B cell (primary cell): ENCODE measurements at regions not wholly inside any gene's neighbourhood (a gene's known extent, or its start where the extent isn't known, plus 50 kb on each side); places are given as distances from the start of the nearest gene placed in this dataset.

ENCODE experiments used
- ATAC-seq: fragments of 200-7000 bp; cut with Tn5 transposase; one replicate; pipeline ENCODE4 v1.10.0; 2021; ENCODE audit warnings: low read depth, mild to moderate bottlenecking, moderate number of reproducible peaks, moderate library complexity
- CTCF ChIA-PET: fragments of 350-600 bp; sonication (Branson Sonifier 250); formaldehyde crosslinking; loops from one replicate; lab custom pipeline; 2021; ENCODE audit warnings: antibody characterized with exemption, inconsistent platforms; lab: Charles Lee
- POLR2A ChIA-PET: fragments of 350-600 bp; sonication (Branson Sonifier 250); formaldehyde crosslinking; loops from one replicate; lab custom pipeline; 2021; ENCODE audit warnings: antibody characterized with exemption; lab: Charles Lee
- DNase-seq: peaks from one replicate; pipeline ENCODE4 v3.0.0; 2013
- H2AFZ ChIP-seq: 2 replicates; pipeline ENCODE4 v1.6.1; 2012; ENCODE audit warnings: mild to moderate bottlenecking, low read depth, low read length; ENCODE audit not compliant: insufficient read depth, poor library complexity, severe bottlenecking
- H3K27ac ChIP-seq, 2 donors: 1 replicate in 1 of 2; 2 replicates in 1 of 2; pipeline ENCODE4 v1.5.1; 2012 to 2013; ENCODE audit warnings: low read length in 2 of 2, mild to moderate bottlenecking in 2 of 2, moderate library complexity in 1 of 2
- H3K27me3 ChIP-seq, 4 experiments: fragments of 200-600 bp in 1 of 4; sonication (generic) in 1 of 4; replicated peaks in 1 of 4; 1 replicate in 2 of 4; 2 replicates in 2 of 4; pipeline versions ENCODE4 v1.6.1 to v1.7.0; 2013 to 2016; ENCODE audit warnings: low read length in 3 of 4, mild to moderate bottlenecking in 2 of 4, mixed read lengths in 1 of 4, moderate library complexity in 1 of 4; ENCODE audit not compliant: insufficient read depth in 4 of 4, control insufficient read depth in 3 of 4; ENCODE audit errors: control extremely low read depth in 1 of 4
- H3K36me3 ChIP-seq, 2 experiments: replicated peaks in 1 of 2; 1 replicate in 1 of 2; 2 replicates in 1 of 2; pipeline versions ENCODE4 v1.6.1 to v1.7.1; 2013; ENCODE audit warnings: low read length in 1 of 2; ENCODE audit not compliant: insufficient read depth in 2 of 2, control insufficient read depth in 1 of 2; ENCODE audit errors: control extremely low read depth in 1 of 2, extremely low read depth in 1 of 2
- H3K4me1 ChIP-seq, 2 donors: fragments of 200-600 bp in 1 of 2; sonication (generic) in 1 of 2; 1 replicate in 1 of 2; 2 replicates in 1 of 2; pipeline versions ENCODE4 v1.5.1 to v1.6.1; 2013 to 2017; ENCODE audit warnings: low read length in 2 of 2; ENCODE audit not compliant: control insufficient read depth in 2 of 2, insufficient read depth in 2 of 2
- H3K4me2 ChIP-seq: replicated peaks from 2 replicates; pipeline ENCODE3; 2012; ENCODE audit warnings: mild to moderate bottlenecking, low read depth, low read length; ENCODE audit not compliant: poor library complexity, severe bottlenecking
- H3K4me3 ChIP-seq, 5 experiments: fragments of 200-600 bp in 1 of 5; sonication (generic) in 1 of 5; 1 replicate in 3 of 5; 2 replicates in 2 of 5; pipeline versions ENCODE4 v1.5.1 to v1.7.0; 2011 to 2016; ENCODE audit warnings: low read length in 4 of 5, mild to moderate bottlenecking in 4 of 5, low read depth in 2 of 5, control low read depth in 1 of 5, moderate library complexity in 1 of 5; ENCODE audit not compliant: insufficient read depth in 1 of 5; ENCODE audit errors: control extremely low read depth in 1 of 5, extremely low read depth in 1 of 5
- H3K79me2 ChIP-seq: fragments of 200-600 bp; sonication (generic); one replicate; pipeline ENCODE4 v1.6.0; 2016; ENCODE audit warnings: low read length; ENCODE audit not compliant: control insufficient read depth, insufficient read depth
- H3K9ac ChIP-seq: fragments of 200-600 bp; sonication (generic); 2 replicates; pipeline ENCODE4 v1.6.1; 2017; ENCODE audit warnings: mild to moderate bottlenecking, low read length, moderate library complexity
- H3K9me3 ChIP-seq, 3 donors: one replicate each; pipeline versions ENCODE4 v1.6.1 to v1.7.1; 2013; ENCODE audit warnings: low read length in 2 of 3; ENCODE audit not compliant: control insufficient read depth in 2 of 3, insufficient read depth in 1 of 3; ENCODE audit errors: control extremely low read depth in 1 of 3
- H4K20me1 ChIP-seq: 2 replicates; pipeline ENCODE4 v1.6.0; 2012; ENCODE audit warnings: mild to moderate bottlenecking, low read length; ENCODE audit not compliant: insufficient read depth, control insufficient read depth, poor library complexity, severe bottlenecking
- H3K27ac Mint-ChIP-seq: one replicate; pipeline ENCODE4 v1.8.0; 2021; ENCODE audit warnings: mixed read lengths
- H3K27me3 Mint-ChIP-seq: one replicate; pipeline ENCODE4 v1.8.0; 2021; ENCODE audit warnings: mixed read lengths
- H3K4me1 Mint-ChIP-seq: one replicate; pipeline ENCODE4 v1.8.0; 2021; ENCODE audit warnings: mixed read lengths
- H3K4me3 Mint-ChIP-seq: one replicate; pipeline ENCODE4 v1.8.0; 2021; ENCODE audit warnings: mixed read lengths
- H3K9me3 Mint-ChIP-seq: one replicate; pipeline ENCODE4 v1.8.0; 2022; ENCODE audit warnings: mixed read lengths; ENCODE audit not compliant: insufficient read depth
- CTCF ChIP-seq: fragments of 200-600 bp; IDR thresholded peaks from one replicate; pipeline ENCODE4 v1.8.0; 2022; ENCODE audit warnings: antibody characterized with exemption, mild to moderate bottlenecking
- EZH2 ChIP-seq: IDR thresholded peaks from 2 replicates; pipeline ENCODE4 v1.6.1; 2012; ENCODE audit warnings: borderline replicate concordance, low read depth, mild to moderate bottlenecking, moderate library complexity, low read length; ENCODE audit not compliant: insufficient read depth, poor library complexity, severe bottlenecking
- WGBS: methylation state at CpG from one replicate; pipeline ENCODE4 v1.1.5; 2013; ENCODE audit warnings: missing lambda C conversion rate; ENCODE audit not compliant: insufficient coverage; 5-methylcytosine and 5-hydroxymethylcytosine counted together
- intact Hi-C: fragments of 100-400 bp; cut with micrococcal nuclease; formaldehyde crosslinking; loops from one replicate; pipeline ENCODE4 v1.10.0; 2022

- H3K4me1 Mint-ChIP-seq, result no peaks in the 10 kb centered on the region
- no peak overlapping the region for H2AFZ ChIP-seq
- no peak overlapping the region for H3K4me3 ChIP-seq
- no peaks in the 10 kb centered on the region for H3K36me3 ChIP-seq
- CTCF ChIA-PET, result no interaction called here
- H4K20me1 ChIP-seq, result no peaks in the 10 kb centered on the region
- WGBS, result 71% methylated on average over 2 of the region's 13 CpGs
- no peak overlapping the region for H3K27ac Mint-ChIP-seq
- no peak overlapping the region for H3K4me2 ChIP-seq
- H3K27ac ChIP-seq, result no peak overlapping the region
- POLR2A ChIA-PET, result no interaction called here
- DNase-seq (no peak), ATAC-seq (no peak)
- intact Hi-C loops, result no loop called here
- peaks cover 0 to 36% (median 0%) of the 10 kb centered on the region in 3 donors for H3K9me3 ChIP-seq
- H3K9me3 Mint-ChIP-seq, result no peaks in the 10 kb centered on the region
- TF ChIP-seq CTCF (no peak), EZH2 (no peak)
- H3K9ac ChIP-seq, result no peak overlapping the region
- H3K4me3 Mint-ChIP-seq, result no peak overlapping the region
- H3K27me3 Mint-ChIP-seq, result no peaks in the 10 kb centered on the region
- H3K79me2 ChIP-seq, result no peaks in the 10 kb centered on the region
- H3K4me1 ChIP-seq, result no peaks in the 10 kb centered on the region
- no peaks in the 10 kb centered on the region for H3K27me3 ChIP-seq
Measured at GRCh38 chr5:2330325-2331130, 420.9 kb downstream of the IRX2 start.

GRCh38 chr5:2329741-2330140, 421.7 kb downstream of the IRX2 start:
- H4K20me1 ChIP-seq, result no peaks in the 10 kb centered on the region
- no peak overlapping the region for H3K4me3 ChIP-seq
- no peaks in the 10 kb centered on the region for H3K9me3 Mint-ChIP-seq
- intact Hi-C loops, result no loop called here
- no peaks in the 10 kb centered on the region for H3K4me1 Mint-ChIP-seq
- ChIA-PET POLR2A (no interaction called here), CTCF (no interaction called here)
- TF ChIP-seq EZH2 (no peak), CTCF (no peak)
- ATAC-seq (no peak), DNase-seq (no peak)
- H3K27me3 ChIP-seq, result no peaks in the 10 kb centered on the region
- peaks cover 0 to 41% (median 0%) of the 10 kb centered on the region in 3 donors for H3K9me3 ChIP-seq
- no peaks in the 10 kb centered on the region for H3K36me3 ChIP-seq
- H3K4me2 ChIP-seq, result no peak overlapping the region
- H3K4me3 Mint-ChIP-seq, result no peak overlapping the region
- no peaks in the 10 kb centered on the region for H3K4me1 ChIP-seq
- H3K79me2 ChIP-seq, result no peaks in the 10 kb centered on the region
- no peak overlapping the region for H3K27ac Mint-ChIP-seq
- H2AFZ ChIP-seq, result no peak overlapping the region
- H3K27me3 Mint-ChIP-seq, result no peaks in the 10 kb centered on the region
- WGBS, result 88% methylated on average over 10 of the region's 12 CpGs
- no peak overlapping the region for H3K27ac ChIP-seq
- H3K9ac ChIP-seq, result no peak overlapping the region
